GM21717 (cell line): ENCODE measurements at regions not wholly inside any gene's neighbourhood (a gene's known extent, or its start where the extent isn't known, plus 50 kb on each side); places are given as distances from the start of the nearest gene placed in this dataset.

Experiments
- ATAC-seq: cut with Tn5 transposase; IDR thresholded peaks from one replicate; pipeline ENCODE4 v1.9.1; 2021; ENCODE audit warnings: mild to moderate bottlenecking, moderate library complexity; ENCODE audit not compliant: unreplicated experiment

DNA sequence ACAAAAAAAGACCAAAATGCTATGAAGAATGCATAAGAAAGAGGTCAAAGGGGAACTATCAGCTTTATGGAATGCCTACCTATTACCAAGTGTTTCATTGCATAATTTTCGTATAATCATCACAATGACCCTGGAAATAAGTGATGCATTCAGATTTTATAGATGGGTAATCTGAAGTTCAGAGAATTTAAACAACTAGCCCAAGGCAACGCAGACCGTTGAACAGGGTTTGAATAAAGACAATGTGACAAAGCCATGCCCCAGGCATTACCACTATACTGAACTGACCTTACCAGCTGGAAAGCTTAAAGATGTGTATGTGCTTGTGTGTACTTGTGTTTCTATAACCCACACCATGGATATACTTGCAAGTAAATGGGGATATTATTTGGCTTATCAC, 827.6 kb upstream of the ADGRL2 start:
- ATAC-seq: no peak

DNA sequence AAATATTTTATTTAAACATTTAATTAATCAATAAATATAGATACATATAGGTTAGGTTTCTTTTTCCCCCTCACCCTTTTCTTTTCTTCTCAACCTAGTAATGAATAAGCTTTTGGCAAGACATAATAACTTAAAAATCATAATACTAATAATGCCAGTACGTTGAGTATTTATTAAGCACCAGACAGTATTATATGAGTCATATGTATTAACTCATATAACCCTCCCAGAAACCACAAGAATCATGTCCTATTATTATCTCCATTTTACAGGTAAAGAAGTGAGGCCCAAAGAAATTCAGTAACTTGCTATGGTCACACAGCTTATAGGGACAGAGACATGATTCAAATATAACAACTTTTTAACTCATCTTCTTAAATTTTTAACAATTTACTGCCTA, 834.5 kb upstream of the ADGRL2 start:
- ATAC-seq: no peak

DNA sequence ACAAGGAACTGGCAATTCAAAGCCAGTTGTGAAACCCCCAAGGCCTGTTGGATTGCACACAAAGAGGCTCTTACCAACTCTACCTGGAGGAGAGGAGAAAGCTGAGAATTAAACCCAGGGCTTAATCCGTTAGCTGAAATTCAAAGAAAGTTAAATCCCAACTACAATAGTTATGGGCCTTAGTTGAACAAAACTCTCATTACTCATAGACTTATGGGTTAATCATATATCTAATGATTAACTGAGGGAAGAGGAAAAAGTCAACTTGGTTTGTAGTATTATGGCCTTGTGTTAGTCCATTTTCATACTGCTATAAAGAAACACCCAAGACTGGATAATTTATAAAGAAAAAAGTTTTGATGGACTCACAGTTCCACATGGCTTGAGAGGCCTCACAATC, 838.2 kb upstream of the ADGRL2 start:
- ATAC-seq: no peak

DNA sequence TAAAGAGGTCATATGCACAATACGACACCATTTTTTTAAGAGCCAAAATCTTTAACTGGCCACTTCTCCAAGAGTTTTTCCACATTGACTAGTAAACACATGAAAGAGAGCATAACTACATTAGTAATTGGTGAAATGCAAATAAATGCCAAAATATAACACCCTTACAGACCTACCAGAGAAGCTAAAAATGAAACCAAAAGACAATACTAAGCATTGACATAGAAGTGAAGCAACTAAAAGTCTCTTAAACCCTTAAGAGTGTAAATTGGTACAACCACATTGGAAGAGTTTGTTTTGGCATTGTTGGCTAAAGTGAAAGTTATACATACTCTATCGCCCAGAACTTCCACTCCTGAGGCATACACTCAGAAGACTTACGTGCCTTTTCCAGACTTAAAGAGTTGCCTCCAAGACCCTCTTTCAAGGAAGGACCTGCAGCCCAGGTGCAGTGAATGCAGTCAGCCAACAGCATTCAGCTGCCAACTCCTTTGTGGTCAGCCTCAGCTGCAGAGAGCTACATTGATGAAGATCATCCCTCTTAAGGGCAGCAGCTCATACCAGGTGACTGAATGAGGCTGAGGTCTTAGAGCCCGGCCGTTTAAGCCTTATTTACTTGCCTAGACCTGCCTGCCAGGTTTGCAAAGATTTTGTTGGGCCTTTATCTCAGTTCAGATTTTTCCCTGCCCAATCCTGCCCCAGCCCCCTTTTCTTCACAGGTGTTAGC, 839.1 kb upstream of the ADGRL2 start:
- no peak for ATAC-seq

DNA sequence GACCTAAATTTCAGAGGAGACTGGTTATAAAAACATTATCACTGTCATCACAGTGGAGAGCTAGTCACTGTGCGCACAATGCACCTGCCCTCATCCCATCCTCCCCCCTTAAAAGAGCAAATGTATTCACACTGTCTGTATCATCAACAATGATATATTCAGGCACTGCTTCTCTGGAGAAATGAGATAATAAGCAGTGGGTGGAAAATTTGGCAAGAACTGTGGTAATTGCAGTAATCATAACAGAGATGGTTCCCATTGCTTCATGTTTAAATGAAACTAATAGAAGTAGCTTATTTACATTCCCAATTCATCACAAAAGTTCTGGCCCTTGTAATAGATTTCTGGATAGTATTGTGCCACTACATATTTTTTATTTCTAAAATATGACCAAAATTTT, 867.4 kb upstream of the ADGRL2 start:
- ATAC-seq: no peak

DNA sequence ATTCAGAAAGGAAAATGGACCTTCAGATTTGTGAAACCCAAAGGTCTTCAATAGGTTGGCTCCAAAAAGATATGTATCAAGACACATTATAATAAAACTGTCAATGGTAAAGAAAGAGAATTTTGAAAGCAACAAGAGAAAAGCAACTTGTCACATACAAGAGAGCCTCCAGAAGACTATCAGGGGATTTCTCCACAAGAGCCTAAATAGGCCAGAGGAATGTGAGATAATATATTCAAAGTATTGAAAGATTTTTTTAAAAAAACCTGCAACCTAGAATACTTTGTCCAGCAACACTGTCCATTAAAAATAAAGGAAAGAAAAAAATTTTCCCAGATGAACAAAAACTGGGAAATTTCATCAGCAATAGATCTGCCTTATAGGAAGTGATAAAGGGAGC, 869.6 kb upstream of the ADGRL2 start:
- ATAC-seq: no peak

DNA sequence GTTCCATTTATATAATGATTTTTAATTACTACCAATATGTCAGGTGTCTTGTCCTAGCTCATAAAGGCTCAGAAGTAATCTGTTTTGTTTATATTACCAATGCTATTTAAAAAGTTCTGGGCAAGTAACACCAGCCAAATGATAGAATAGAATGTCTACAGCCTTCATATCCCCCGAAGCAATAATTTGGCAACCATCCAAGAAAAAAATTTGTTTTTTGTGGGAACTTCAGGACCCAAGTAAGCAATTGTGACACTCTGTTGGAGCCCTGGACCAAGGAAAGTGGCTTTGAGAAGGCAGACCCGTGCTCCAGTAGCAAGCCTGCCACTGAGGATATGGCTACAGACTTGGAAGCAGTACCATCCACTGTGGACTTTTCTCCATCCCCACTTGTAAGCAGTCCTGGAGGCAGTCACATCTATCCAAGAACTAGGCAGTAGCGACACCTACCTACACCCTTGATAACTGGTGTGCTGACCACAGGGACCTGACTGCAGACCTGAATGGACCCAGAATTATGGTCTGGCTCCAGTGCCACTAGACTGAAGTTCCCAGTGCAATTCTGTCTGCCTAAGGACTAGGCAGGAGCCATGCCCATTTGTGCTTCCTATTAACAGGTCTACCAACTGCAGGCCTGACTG, 870.7 kb upstream of the ADGRL2 start:
- no peak for ATAC-seq

DNA sequence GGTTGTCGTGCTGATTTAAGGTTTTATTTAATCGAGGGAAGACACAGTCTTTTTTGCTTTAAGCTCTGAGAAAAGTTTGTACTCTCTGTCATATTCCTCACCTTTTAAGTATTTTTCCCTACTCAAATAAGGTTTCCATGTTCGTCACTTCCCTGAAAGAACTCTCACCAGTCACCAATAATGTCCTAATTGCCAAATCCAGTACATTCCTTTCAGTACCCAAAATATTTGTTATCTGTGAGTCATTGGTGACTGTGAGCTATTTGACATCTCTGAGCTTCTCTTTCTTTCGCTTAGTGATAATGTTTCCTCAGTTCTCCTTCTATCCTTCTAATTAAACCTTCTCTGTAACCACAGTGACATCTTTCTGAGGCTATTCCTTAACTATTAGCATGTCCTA, 874.2 kb upstream of the ADGRL2 start:
- ATAC-seq: no peak

DNA sequence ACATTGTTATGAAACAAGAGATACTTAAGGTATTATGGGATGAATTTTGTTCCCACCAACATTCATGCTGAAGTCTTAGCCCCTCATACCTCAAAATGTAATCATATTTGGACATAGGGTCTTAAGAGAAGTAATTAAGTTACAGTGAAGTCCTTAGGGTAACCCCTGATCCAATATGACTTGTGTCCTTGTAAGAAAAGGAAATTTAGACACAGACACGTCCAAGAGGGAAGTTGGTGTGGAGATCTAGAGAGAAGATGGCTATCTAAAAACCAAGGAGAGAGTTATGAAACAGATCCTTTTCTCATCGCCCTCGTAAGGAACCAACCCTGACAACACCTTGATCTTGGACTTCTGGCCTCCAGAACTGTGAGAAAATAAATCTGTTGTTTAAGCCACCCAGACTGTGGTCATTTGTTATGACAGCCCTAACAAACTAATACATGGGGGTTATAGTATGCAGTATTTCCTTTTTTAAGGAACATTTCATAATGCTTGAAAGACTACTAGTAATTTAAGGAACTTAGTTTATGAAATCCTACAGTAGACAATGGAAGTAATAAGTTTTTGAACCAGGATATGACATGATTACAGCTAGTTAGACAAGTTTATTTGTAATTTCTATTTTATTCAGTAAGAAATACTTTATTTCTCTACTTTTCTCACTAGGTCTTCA, 875.5 kb upstream of the ADGRL2 start:
- ATAC-seq: no peak

DNA sequence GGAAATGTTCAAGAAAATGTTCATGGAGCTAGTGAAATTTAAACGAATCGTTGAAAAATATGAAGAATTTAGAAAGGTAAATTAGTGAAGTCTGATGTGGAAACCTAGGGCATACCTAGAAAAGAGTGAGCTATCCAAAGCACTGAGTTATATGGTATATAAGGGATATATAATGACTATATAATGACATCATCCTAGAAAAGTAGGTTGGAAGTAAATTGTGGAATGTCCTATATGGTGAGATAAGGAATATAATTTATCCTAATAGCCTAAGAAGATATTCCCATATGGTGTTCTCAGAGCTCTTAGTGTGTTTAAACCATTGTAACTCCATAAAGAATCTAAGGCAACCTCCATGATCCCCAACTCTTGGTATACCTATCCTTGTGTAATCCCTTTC, 876.4 kb upstream of the ADGRL2 start:
- no peak for ATAC-seq

DNA sequence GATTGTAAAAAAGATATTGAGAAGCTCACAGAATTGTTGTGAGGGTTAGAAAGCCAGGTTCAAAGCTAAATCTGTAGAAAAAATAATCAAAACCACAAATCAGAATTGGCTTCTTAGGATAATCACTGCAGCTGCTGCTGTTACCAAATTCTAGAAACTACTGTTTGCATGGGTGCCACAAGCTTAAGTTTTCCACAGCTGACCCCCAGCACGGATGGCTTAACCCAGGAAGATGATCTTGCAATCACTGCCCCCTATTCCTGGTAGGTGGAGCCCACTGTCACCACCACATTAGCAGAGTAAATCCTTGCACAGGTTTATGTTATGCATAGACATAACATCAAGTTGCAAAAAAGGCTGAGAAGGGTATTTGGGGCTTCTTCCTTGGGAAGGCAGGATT, 877.8 kb upstream of the ADGRL2 start:
- no peak for ATAC-seq

DNA sequence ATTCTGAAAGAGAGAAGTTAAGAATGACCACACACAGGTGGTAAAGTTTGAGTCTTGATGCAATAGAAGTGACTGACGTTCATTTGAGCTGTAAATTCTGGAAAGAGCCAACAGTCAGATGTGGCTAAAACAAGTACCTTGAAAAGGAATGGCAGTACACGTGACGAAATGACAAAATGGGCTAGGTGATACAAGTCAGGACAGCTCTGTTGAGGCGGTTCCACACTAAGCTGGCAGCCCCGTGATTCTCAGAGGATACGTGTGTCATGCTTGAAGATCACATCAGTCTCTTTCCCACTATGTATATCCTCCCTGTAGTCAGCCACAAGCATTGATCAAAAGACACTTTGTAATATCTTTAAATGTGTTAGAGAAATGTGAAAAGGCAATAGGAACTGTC, 881.3 kb upstream of the ADGRL2 start:
- ATAC-seq: no peak

DNA sequence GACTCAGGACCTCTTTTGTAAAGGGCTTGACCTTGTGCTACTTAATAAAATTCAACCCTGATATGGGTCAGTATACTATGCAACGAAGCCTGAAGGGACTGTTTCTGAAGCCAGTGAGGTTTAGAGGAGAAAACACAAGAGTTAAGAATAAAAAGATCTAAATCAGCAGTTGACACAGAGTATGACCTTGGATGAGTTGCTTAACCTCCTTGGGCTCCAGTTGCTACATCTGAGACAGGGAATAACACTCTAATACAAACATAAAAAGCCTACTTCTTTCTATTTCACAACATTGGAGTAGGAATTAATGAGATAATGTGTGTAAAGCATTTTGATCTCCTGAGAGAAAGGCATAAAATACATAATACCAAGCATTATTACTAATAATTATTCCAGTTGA, 882.4 kb upstream of the ADGRL2 start:
- no peak for ATAC-seq

DNA sequence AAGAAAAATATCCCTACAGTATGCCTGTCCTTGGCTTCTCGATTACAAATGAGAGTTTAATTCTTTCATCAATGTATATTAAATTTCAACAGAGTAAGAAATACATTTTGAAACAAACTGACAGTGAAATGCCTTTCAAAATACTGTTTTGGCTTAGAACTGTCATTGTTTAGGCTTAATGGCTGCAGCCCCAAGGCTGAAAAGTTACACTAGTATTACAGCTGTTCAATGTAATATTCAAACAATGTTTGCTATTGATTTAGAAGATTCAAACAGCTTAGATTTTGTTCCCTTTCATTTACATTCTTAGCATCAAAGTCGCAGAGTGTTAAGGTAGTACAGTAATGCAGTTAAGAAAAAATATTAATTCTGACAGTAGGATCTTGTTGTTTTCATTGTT, 882.9 kb upstream of the ADGRL2 start:
- no peak for ATAC-seq

DNA sequence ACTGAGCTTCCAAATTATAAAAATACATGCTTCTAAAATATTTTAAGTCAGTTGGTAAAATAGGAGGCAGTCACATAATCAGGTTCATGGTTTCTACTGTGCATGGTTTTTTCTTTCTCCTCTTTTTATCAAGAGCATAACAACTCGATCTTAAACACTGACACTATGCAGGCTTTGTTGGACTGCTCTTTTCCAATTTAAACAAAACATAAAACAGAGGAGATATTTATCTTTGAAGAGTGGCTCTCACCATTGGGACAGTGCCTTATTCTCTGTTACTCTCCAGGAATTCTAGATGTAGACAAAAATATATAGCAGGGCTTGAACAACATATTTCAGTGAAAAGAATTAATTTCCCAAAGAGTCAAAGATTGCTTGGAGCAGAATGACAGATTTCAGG, 883.5 kb upstream of the ADGRL2 start:
- no peak for ATAC-seq

DNA sequence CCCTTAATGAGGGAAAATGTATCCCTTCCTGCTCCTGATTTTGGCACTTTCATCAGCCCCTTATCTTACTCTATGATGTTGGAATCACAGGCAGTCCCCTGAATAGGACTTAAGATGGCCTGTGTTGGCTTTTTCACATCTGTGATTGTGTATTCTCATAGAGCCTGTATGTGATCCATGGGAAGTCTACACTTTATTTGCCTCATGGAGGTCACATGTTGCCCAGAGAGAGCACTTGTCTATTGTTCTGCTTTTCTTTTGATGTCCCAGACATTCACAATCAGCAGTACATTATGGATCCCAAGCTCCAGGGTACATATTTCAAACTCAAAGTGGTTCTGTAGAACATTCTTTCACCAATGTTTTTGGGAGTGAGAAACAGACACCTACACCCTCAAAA, 885.2 kb upstream of the ADGRL2 start:
- ATAC-seq: no peak

DNA sequence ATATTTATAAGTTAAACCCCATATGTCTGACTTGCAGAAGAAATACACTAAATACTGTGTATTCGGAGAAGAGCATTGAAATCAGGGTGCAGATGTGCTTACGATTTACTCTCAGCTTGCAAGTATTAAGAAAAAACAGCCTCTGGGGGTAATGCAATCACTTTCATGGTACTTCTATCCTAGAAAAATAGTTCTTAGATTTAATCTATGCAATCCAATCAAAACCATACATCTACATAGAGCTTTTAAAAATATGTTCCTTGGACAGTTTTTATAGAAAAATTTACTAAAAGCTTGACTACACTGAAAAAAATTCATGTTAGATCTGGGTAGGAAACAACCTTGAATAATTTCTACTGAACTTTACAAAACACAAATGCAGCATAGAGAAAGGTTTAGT, 890.3 kb upstream of the ADGRL2 start:
- no peak for ATAC-seq

DNA sequence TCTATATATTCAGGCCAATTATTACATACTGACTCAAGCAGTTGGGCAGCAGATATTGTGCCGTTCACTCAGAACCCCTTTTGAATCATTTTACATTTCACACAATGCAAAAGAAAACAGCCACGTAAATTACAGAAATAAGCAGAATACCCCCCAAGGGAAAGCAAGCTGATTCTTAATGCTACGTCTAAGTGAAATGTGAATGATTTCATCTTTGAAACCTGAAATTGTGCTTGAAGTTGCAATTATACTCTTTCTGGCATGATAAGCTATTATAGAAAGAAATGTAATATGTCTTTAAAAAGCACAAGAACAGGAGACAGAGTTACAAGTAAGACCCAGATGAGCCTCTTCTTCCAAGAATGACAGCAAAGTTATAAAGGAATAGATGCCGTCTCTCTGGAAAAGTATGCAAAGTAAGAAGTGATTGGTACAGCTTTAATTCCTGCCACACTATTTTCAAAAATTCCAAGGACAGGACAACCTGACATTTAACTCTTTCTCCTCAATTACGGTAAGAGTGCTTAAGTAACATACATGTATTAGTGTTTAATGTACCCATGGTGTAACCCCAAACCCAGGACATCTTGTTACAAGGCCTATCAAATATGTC, 891.5 kb upstream of the ADGRL2 start:
- ATAC-seq: no peak

DNA sequence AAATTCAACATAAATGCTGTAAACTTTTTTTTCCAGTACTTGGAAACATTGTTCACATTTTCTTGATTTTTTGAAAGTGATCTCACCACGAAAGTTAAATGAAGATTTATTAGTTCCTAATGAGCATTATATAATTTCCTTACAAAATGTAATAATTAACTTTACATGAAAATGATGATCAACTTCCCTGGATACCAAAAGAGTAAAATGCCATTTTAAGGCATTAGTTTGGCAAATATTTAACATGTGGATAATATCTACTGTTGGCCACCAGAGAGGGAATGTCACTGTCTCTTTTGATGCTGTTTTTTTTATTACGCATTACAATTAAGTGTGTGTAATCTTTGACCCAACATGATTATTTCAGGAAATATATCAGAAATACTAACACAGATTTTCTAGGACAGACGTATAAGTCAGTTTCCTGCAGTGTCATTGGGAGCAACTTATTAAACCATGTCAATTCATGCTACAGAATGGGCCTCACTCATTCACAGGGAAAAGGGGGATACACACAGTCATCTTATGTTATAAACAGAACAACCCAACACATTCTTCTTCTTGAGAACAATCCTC, 903.9 kb upstream of the ADGRL2 start:
- ATAC-seq: no peak

DNA sequence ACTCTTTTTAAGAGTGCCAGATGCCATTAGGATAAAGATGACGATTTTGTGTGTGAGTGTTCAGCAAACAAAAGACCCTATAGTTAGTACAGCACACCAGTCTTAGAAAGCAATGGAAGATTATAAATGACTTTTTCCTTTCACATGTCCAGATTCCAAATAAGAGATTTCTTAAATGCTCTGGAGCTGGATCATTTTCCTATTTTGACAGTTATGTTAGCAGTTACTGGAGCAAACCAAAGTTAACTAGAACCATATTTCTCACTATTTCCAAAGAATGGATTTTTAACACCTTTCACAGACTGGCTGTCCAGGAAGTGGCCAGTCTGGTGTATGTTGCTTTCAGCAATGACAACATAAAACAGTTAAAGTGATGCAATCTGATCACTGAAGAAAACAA, 905.8 kb upstream of the ADGRL2 start:
- ATAC-seq: no peak

DNA sequence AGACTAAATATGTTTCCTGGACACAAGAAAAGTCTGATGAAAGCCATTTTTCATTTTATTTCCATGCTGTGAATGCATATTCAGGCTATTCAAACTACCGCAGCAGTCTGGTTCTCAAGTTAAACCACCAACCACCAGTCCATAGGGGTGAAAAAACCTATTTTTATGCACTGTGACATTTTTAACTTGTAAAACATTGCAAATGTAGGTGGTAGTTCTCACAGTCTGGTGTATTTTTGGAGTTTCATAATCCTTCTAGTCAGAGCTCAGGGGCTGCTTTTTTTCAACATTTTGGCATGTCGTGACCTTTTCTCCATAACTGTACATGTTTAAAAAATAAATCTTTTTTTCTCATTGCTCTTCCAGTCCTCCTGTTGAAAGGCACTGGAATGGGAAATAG, 907.6 kb upstream of the ADGRL2 start:
- ATAC-seq: no peak

DNA sequence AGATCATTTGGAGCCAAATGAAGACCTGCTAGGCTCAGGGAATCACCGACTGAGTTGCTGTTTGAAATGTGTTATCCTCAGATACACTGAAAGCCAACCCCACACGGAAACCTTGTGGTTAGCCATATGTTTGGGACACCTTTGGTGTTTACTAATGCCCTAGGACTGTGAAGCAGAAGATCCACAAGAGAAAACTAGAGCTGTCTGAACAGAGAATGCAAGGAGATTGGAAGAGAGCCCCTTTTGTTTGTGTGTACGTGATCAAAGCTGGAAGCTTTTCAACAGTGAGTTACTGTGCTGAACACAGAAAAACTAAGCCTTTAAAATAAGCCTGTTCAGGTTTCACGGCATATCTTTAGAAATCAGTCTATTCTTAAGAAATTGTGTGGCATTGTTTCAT, 908.2 kb upstream of the ADGRL2 start:
- no peak for ATAC-seq
